GM23248 (cell line): ENCODE measurements at regions not wholly inside any gene's neighbourhood (a gene's known extent, or its start where the extent isn't known, plus 50 kb on each side); places are given as distances from the start of the nearest gene placed in this dataset.

Source experiments
- EZH2 ChIP-seq: fragments of 200-600 bp; sonication (generic); IDR thresholded peaks from 2 replicates; pipeline ENCODE4 v1.6.1; 2018; ENCODE audit warnings: antibody characterized with exemption, mild to moderate bottlenecking; ENCODE audit not compliant: insufficient read depth, poor library complexity, severe bottlenecking
- EZH2phosphoT487 ChIP-seq: fragments of 200-600 bp; sonication (generic); IDR thresholded peaks from 2 replicates; pipeline ENCODE4 v1.6.1; 2018; ENCODE audit warnings: antibody characterized with exemption, moderate library complexity, mild to moderate bottlenecking, low read depth; ENCODE audit not compliant: insufficient read depth

- no peak for TF ChIP-seq EZH2
- peak; percentile 98 for TF ChIP-seq EZH2phosphoT487
These were observed 114.9 kb downstream of the QPCT start for GRCh38 chr2:37459095-37459981.
